Astrocyte of the spinal cord (primary cell): ENCODE measurements at regions not wholly inside any gene's neighbourhood (a gene's known extent, or its start where the extent isn't known, plus 50 kb on each side); places are given as distances from the start of the nearest gene placed in this dataset.
A peak's percentile ranks its signal among the peaks of the same experiment; 100 is the strongest.

Source experiments
- DNase-seq: peaks from one replicate; pipeline ENCODE4 v3.0.0; 2011; ENCODE audit warnings: low read depth, low spot score
- H3K4me3 ChIP-seq: 2 replicates; pipeline ENCODE4 v1.5.1; 2011; ENCODE audit warnings: low read depth, mild to moderate bottlenecking, low read length, moderate library complexity
- CTCF ChIP-seq: IDR thresholded peaks from 2 replicates; pipeline ENCODE4 v1.5.1; 2012; ENCODE audit warnings: low read depth, mild to moderate bottlenecking, low read length, inconsistent platforms
- in situ Hi-C: cut with HindIII; loops from 2 replicates; pipeline ENCODE4 v1.10.0; 2017; ENCODE audit warnings: low sequenced_read_pairs

GRCh38 chr2:190762566-190762965 is 113.7 kb downstream of the NAB1 start:
- no peak overlapping the region for H3K4me3 ChIP-seq
- no peak for DNase-seq
- no peak for TF ChIP-seq CTCF
- in situ Hi-C loops = no loop called here

GRCh38 chr2:190763100-190763499 is 114.2 kb downstream of the NAB1 start:
- no peak for DNase-seq
- TF ChIP-seq CTCF = no peak
- no peak overlapping the region for H3K4me3 ChIP-seq
- in situ Hi-C loops = no loop called here

GRCh38 chr2:190763901-190764514 is 115.1 kb downstream of the NAB1 start:
- in situ Hi-C loops = no loop called here
- no peak for TF ChIP-seq CTCF
- DNase-seq = no peak
- H3K4me3 ChIP-seq = no peak overlapping the region

- peak; percentile 63 for DNase-seq
- in situ Hi-C loops = no loop called here
- no peak overlapping the region for H3K4me3 ChIP-seq
- TF ChIP-seq CTCF = no peak
These were observed 115.0 kb upstream of the GLS start for GRCh38 chr2:190765386-190766173.

- no peak for DNase-seq
- TF ChIP-seq CTCF = no peak
These were observed 114.4 kb upstream of the GLS start for GRCh38 chr2:190766174-190766572.

GRCh38 chr2:190766595-190766994 is 114.0 kb upstream of the GLS start:
- TF ChIP-seq CTCF = no peak
- DNase-seq = no peak
- no peak overlapping the region for H3K4me3 ChIP-seq
- in situ Hi-C loops = no loop called here

More at GRCh38 chr2:190766174-190766572, 114.4 kb upstream of the GLS start:
- in situ Hi-C loops = no loop called here
- H3K4me3 ChIP-seq = no peak overlapping the region
